HG02610 (cell line): ENCODE measurements at regions not wholly inside any gene's neighbourhood (a gene's known extent, or its start where the extent isn't known, plus 50 kb on each side); places are given as distances from the start of the nearest gene placed in this dataset.

Source experiments
- ATAC-seq: cut with Tn5 transposase; IDR thresholded peaks from one replicate; pipeline ENCODE4 v1.9.1; 2021; ENCODE audit warnings: mild to moderate bottlenecking, moderate library complexity; ENCODE audit not compliant: unreplicated experiment

DNA sequence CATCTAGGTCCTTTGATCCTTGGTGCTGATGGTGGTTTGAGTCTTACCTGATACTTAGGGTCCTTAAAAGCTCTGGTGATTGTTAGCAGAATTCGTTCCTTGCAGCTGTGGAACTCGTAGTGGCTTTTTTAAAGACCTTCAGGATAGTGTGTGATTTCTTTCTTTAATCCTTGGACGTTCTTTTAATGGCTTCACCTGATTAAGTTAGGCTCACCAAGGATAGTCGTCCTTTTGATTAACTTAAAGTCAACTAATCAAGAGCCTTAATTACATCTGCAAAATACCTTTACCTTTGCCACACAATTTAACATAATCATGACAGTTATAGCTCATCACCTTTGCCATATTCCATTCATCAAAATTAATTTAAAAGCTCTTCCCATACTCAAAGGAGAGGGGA lies 1807.7 kb downstream of the OLFM4 start:
- ATAC-seq, result no peak

DNA sequence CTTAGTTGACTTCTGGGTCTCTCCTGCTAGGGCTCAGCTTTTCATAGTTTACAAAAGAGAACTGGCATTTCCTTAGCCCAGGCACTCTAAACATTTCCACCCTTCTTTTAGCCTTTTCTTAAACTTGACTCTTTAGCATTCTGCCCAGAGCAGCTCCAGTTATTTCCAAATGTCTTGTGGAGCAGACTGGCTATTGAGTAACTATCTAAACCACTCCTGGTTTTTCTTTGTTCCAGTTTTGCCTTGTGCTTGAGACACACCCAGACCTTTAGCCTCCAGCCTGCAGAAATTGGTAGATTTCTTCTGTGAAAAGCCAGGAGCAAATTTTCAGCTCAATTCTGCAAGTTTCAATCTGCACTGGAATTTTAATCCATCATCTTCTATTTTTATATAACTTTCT lies 1813.1 kb downstream of the OLFM4 start:
- no peak for ATAC-seq

DNA sequence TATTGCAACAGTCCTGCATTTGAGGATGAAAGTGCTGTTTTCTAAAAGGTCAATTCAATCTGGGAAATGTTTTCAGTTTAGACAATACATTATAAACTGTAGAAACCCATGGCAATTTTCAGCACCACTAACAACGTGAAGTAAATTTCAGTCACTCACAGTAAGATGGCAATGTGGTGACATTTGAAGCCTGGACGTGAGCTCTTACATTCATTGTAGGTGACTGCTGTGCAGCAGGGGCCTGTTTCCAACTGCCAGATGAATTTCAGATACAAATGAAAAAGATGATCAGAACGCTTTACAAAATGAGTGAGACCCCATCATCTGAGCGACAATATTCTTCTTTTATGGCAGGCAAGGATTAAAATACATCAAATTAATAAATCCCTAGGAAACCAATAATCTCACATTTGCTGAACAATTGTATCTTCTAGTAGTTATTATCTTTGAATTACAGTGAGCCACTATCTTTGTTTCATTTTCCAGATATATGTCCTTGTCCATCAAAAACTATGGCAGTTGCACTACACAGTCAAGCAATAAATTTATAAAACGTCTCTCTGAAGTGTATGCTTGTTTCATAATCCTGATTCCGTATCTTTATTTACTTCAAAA lies 1816.8 kb downstream of the OLFM4 start:
- no peak for ATAC-seq

DNA sequence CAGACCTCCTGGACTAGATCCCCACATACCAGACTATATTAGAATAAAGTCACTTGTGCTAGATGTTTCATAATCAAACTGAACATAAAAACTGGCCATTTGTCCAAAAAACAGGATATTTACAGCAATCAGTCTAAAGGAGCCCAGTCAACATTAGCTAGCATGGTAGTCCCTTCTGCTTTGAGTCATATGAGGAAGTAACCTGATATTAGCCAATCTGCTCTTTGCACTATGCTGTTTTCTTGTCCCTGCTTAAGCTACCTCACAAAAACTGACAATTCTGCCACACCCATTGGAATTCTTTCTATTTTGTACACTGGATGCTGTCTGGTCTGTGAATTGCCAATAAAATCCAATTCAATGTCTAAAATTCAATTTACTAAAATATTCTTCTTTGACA lies 1824.2 kb downstream of the OLFM4 start:
- no peak for ATAC-seq

- ATAC-seq, result no peak
Measured at GRCh38 chr13:54859827-54860226, 1831.2 kb downstream of the OLFM4 start.

DNA sequence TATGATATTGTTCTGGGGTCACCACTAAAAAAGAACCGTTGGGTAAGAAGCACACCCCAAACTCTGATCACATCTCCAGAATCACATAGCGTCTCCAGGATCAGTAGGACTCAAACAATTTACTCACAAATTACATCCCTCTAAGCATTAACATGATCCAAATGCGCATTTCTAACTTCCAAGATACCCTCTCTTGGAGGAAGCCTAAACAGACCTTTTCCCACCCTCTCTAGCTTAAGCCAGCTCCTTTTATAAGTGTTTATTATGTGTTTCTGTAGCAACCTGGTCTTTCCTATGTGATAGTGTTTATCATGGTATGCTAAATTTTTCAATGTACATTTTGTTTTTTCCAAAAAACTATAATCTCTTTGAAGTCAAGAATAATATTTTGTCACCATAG lies 1846.5 kb downstream of the OLFM4 start:
- ATAC-seq, result no peak

DNA sequence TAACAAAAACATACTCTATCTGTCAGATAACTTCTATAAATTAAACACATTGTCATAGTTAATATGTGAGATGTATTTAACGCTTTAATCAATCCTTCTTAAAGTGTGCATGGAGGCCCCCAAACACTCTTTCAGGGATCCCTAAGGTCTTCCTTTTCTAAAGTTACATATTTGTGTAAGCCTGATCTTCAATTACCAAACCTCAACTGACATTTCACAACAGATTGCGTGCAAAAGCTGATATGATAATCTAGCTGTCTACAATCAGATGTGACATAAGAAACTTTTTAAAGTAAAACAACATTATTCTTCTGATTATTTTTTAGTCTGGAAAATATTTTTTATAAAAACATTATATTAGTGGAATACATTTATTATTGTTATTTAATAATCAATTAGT lies 1850.4 kb downstream of the OLFM4 start:
- ATAC-seq, result no peak

DNA sequence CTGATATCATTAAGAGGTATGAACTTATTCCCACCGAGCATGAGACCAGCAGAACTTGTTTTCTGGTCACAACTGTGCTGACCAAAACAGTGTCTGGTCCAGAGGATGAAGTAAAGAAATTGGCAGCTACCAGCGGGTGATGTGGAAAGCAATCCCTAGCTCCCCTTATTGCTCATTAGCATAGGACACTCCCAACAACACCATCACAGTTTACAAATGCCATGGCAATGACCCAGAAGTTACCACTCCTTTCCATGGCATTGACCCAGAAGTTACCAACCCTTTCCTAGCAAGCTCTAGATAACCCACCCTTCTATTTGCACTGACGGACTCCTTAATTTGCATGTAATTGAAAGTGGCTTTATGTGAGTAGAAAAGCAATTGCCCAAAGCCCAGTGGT lies 1856.1 kb downstream of the OLFM4 start:
- ATAC-seq, result no peak

- no peak for ATAC-seq
Measured at GRCh38 chr13:54890976-54891375, 1862.4 kb downstream of the OLFM4 start.

DNA sequence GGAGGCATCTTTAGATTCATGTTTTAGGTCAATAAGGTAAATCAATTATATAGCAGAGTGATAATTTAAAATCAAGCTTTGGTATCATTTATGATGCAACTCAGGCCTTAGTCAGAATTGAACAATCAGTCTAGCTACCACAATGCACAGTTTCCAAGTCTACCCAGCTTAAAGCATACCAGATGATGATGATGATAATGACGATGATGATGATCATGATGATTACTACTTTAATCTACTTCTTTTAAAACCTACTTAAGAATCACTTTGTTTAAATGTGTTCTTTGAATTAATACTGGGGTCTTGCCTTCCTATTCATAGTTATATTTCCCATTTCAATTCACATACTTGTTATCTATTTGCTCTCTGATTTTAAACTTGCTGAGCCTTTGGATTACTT lies 1872.7 kb downstream of the OLFM4 start:
- ATAC-seq, result no peak

GRCh38 chr13:54912367-54912766 lies 1883.8 kb downstream of the OLFM4 start:
- ATAC-seq, result no peak

DNA sequence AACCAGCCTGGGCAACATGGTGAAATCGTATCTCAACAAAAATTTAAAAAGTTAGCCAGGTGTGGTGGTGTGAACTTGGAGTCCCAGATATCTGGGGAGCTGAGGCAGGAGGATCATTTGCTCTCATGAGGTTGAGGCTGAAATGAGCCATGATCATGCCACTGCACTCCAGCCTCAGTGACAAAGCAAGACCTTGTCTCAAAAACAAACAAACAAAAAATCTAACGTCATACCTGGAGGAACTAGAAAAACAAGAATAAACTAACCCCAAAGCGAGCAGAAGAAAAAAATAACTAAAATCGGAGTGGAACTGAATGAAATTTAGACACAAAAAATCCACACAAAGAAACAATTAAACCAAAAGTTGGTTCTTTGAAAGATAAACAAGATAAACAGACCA lies 1885.1 kb downstream of the OLFM4 start:
- ATAC-seq, result no peak

- no peak for ATAC-seq
Measured at GRCh38 chr13:54927538-54927937, 1898.9 kb downstream of the OLFM4 start.

GRCh38 chr13:54928071-54928470 lies 1899.5 kb downstream of the OLFM4 start:
- no peak for ATAC-seq

- ATAC-seq, result no peak
Measured at GRCh38 chr13:54934121-54934520, 1905.5 kb downstream of the OLFM4 start.

DNA sequence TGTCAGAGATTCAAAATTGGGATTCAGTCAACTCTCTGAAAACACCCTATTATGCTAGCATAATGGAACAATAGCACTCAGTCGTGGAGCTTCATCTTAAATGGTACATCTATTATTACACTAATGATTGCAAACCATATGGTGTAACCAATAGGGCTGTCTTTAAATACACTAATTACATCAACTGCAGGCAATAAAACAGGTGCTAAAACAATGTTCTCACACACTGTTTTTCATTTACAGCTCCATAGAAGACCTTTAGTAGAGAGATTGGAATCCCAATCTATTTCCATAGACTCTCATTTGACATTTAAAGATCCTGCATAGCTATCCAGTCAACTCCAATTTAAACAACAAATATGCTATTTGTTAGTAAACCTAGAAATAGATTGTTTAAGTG lies 1917.4 kb downstream of the OLFM4 start:
- no peak for ATAC-seq

DNA sequence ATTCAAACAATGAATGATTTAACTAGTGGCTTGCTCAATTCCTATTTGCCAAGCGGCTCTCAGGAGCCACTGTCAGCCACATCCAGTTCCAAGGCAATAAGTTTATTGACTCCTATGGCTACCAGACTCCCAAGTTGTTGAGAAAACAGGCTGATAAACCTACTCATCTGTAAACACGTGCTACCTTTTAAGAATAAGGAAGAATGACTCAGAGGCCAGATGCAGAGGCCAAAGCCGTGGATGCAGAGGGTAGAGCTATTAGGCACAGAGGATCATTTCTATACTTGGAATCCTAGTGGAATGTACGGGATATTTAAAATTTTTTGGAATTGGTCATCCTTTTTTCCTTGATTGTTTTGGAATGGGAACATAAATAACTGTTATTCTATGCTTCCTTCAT lies 1921.1 kb downstream of the OLFM4 start:
- no peak for ATAC-seq

- no peak for ATAC-seq
Measured at GRCh38 chr13:54950546-54950945, 1921.9 kb downstream of the OLFM4 start.

DNA sequence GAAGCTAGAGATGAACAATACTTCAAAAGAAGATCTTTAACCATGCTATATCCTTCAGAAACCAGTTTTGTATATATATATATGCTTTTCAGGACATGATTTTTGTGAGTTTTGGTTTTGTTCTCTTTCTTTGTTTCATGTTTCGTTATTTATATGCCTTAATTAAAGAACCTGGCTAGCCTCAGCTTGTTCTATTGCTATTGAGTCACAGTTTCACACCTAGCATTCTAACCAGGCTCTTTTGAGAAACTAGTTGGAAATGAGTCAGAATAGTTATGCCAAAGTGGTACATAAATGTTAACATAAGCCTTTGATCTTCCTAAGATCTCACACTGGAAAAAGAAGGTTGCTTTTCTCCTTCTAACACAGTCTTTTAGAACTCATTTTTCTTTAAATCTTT lies 1925.2 kb downstream of the OLFM4 start:
- peak; percentile 99 for ATAC-seq

GRCh38 chr13:54958781-54959180 lies 1930.2 kb downstream of the OLFM4 start:
- ATAC-seq, result no peak

DNA sequence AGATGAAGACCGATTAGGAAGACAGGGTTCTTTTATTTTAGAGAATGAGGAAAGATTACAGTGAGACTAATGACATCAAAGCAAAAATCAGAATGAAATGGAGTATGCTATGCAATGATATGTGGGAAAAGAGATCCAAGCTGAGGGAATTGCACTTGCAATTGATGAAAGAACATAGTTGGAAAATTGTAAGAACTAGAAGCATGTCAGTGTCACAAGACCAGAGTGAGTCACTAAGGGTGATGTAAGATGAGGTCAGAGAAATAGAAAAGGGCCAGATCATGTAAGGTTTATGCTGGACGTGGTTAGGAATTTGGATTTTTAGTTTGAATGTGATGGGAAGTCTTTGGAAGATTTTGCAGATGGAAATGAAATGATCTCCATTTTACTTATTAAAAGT lies 1937.3 kb downstream of the OLFM4 start:
- no peak for ATAC-seq

DNA sequence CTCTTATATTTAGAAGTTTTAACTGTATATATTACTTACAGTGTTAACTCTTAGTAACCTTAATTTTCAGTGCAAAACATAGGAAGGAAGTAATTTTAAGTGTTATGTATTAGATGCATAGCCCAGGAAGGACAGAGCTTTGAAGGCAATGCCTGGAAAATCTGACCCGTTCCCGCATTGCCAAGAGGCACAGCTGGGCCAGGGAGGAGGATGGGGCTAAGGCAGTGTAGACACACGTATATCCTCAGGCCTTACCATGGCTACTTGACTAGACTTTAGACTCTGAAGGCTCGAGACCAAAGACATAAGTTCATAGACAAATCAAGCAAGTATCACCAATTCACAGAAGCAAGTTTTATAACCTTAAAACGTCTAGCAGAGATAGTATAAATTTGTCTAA lies 1944.2 kb downstream of the OLFM4 start:
- no peak for ATAC-seq

DNA sequence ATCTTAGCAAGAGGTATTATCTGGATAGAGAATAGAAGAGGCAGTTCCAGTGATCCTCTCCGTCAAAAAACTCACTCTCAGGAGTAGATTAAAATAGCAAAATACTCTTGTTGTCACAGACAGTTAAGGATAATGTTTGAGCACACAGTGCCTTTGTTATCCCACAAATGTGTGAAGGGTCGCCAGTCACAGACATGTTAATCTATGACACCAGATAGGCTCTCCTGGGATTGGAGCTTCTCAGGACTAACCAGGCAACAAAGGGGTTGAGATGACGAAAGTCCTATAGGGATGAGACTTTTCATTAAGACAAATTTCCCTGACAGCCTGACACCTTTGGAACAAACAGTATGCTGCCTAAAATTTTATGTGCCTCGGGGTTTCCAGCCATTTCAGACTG lies 1947.1 kb downstream of the OLFM4 start:
- ATAC-seq, result no peak

GRCh38 chr13:54980651-54981050 lies 1952.0 kb downstream of the OLFM4 start:
- ATAC-seq, result no peak
